ENCODE measurements at regions not wholly inside any gene's neighbourhood (a gene's known extent, or its start where the extent isn't known, plus 50 kb on each side); places are given as distances from the start of the nearest gene placed in this dataset.

DNA sequence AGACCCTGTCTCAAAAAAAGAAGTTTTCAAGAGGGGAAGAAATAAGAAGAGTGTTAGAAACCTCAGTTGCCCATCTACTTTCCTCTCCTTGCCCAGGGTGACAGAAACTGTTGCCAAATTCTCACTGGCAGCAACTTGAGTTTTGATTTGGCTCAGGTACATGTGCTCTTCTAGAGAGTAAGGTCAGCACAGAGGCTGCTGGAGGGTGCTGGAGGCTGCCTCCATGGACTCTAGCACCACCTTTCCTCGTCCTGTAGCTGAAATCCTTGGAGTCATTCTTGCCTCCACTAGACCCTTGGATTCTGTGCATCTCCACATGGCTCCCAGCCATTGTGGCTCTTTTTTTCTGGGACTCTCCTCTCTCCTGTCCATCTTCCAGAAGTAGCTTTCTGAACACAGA, 149.1 kb downstream of the TM9SF2 start:
- no peaks in the 10 kb centered on the region for H3K4me1 ChIP-seq (ENCODE audit: insufficient read depth)
- WGBS, result 95% methylated on average over 1 of the region's 1 CpG
- no peak for DNase-seq (ENCODE audit: extremely low spot score)
- H3K4me3 ChIP-seq (ENCODE audit: low read depth, low read length), result no peak overlapping the region
- H3K27ac ChIP-seq (ENCODE audit: low read depth), result no peak overlapping the region
- no peaks in the 10 kb centered on the region for H3K36me3 ChIP-seq (ENCODE audit: insufficient read depth)

DNA sequence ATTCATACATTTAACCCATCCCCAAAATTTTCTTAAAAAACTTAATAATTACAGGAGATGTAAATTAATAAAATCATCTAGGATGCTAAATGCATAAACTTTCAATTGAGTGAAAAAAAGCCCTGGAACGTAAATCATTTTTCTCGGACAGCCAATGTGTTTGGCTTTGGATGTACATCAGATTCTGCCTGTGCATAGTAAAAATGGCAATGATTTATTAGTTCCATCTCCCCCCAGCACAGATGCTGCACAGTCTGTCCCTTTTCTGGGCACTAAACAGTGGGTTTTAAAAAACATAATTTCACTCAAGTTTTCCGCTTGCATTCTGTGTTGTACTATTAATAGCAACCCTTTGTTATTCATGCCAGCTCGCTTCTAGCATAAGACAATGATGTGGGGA, 147.7 kb downstream of the TM9SF2 start:
- Histone ChIP-seq H3K4me3 (ENCODE audit: low read depth, low read length) (no peak overlapping the region), H3K27ac (ENCODE audit: low read depth) (no peak overlapping the region), H3K4me1 (ENCODE audit: insufficient read depth) (no peaks in the 10 kb centered on the region), H3K36me3 (ENCODE audit: insufficient read depth) (no peaks in the 10 kb centered on the region)
- DNase-seq (ENCODE audit: extremely low spot score), result no peak
- WGBS, result 75% methylated on average over 4 of the region's 4 CpGs

DNA sequence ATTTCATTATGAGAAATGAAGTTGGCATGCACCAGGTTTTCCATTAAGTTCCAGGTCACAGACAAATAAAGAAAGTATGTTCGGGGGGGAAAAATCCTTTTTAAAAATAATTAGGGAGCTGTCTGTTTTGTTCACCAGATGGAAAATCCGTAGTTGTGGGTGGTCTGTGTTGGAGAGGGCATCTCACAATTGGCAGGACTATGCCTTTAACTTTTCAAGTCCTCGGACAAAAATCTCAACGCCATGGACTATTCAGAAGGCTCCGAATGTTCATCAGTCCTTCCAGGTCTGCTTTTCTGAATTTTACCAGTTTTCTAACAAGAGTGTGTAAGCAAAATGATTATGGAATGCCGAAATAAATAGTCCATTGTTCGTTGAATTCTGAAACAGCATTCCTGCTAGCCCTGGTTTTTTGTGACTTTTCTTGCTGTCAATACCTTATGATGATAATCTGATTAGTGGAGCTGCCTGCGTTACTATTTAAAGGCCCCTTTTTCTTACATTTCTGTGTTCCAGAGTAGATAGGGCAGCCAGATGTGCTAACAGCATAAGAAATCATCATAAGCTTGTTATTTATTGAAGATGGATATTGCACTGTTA, 146.9 kb downstream of the TM9SF2 start:
- WGBS, result 76% methylated on average over 8 of the region's 8 CpGs
- Histone ChIP-seq H3K4me3 (ENCODE audit: low read depth, low read length) (no peak overlapping the region), H3K36me3 (ENCODE audit: insufficient read depth) (no peaks in the 10 kb centered on the region), H3K27ac (ENCODE audit: low read depth) (no peak overlapping the region), H3K4me1 (ENCODE audit: insufficient read depth) (no peaks in the 10 kb centered on the region)
- DNase-seq (ENCODE audit: extremely low spot score), result no peak

DNA sequence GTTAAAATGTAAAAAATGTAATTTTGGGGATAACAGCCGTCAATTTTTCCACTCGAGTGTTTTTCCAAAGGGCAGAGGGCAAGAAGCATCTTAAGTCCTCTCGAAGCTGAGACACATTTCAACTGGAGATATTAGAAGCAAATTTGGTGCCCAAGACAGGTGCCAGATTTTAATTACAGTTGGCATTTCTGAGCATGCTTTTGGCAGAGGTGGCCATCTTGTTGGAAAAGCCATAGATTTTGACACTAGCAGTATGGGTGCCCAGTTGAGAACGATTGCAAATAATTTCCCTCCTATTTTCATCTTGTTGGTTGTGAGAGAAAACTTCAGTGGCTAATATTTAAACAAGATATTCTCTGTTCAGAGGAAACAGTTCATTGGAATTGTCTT, 146.3 kb downstream of the TM9SF2 start:
- DNase-seq (ENCODE audit: extremely low spot score), result no peak
- WGBS, result 83% methylated on average over 4 of the region's 4 CpGs
- Histone ChIP-seq H3K4me3 (ENCODE audit: low read depth, low read length) (no peak overlapping the region), H3K36me3 (ENCODE audit: insufficient read depth) (no peaks in the 10 kb centered on the region), H3K27ac (ENCODE audit: low read depth) (no peak overlapping the region), H3K4me1 (ENCODE audit: insufficient read depth) (no peaks in the 10 kb centered on the region)

DNA sequence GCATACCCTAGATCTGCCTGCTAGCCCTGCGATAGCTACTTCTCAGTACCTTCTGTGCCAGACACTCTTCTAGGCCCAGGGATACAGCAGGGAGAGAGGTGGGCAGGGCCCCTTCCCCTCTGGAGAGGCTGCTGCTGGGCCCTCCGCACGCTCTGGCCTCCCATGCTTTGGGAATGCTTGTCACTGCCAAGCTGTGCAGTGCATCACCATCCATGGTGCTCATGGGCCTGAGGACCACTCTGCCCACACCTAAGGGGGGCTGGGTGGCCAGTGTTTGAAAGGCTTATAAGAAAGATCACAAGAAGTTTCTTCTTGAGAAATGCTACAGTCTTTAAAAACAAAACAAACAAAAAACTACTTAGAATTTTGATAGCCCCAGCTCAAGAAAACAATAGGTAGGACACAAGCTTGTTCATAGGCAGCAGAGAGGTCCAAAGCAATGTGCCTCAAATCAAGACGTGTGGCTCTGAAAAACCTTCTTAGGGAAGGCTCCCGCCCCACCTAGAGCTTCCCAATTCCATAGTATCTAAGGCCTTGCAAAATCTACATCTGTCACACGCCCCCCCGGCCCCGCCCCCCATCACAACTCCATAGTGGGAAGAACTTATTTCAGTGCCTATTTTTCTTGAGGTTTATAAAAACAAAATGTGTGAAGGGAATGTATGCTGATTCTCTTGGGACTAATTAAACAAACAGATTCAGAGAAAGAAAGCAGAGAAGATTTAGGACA, 145.8 kb downstream of the TM9SF2 start:
- Histone ChIP-seq H3K36me3 (ENCODE audit: insufficient read depth) (no peaks in the 10 kb centered on the region), H3K4me1 (ENCODE audit: insufficient read depth) (no peaks in the 10 kb centered on the region), H3K27ac (ENCODE audit: low read depth) (no peak overlapping the region), H3K4me3 (ENCODE audit: low read depth, low read length) (no peak overlapping the region)
- no peak for DNase-seq (ENCODE audit: extremely low spot score)
- WGBS, result 90% methylated on average over 8 of the region's 8 CpGs

DNA sequence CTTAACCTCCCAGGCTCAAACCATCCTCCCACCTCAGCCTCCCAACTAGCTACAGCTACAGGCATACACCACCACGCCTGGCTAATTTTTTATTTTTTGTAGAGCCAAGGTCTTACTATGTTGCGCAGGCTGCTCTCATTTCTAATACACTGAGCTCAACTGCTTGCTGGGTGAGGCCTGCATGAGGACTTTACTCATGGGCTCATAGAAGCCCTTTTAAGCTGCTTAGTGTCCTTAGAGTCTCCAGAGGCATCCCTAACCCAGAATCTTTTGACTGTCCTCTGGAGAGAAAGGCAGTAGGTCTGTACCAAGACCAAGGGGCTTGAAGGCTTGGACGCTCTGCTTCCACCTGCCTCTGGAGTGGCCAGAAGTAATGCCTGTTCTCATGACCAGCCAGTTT, 141.6 kb downstream of the TM9SF2 start:
- 98% methylated on average over 3 of the region's 3 CpGs for WGBS
- Histone ChIP-seq H3K4me1 (ENCODE audit: insufficient read depth) (no peaks in the 10 kb centered on the region), H3K36me3 (ENCODE audit: insufficient read depth) (no peaks in the 10 kb centered on the region), H3K4me3 (ENCODE audit: low read depth, low read length) (no peak overlapping the region), H3K27ac (ENCODE audit: low read depth) (no peak overlapping the region)
- no peak for DNase-seq (ENCODE audit: extremely low spot score)

DNA sequence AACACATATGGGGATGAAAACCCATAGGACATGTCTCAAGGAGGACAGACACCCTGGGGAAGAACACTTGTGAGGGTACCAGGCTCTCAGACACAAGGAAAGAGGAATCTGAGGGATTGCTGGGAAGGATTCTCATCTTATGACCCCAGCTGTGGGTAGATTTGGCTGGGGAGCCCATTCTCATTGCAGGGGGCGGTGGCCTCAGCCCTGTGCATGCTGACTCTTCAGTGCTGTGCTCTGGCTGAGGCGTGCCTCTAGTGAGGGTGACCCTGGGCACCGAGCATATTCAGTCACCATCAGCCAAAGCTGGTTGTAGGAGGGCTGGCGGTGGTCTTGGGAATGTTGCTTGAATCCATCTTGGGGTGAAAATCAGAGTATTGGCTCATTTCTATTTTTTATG, 140.7 kb downstream of the TM9SF2 start:
- H3K4me1 ChIP-seq (ENCODE audit: insufficient read depth), result no peaks in the 10 kb centered on the region
- no peak overlapping the region for H3K4me3 ChIP-seq (ENCODE audit: low read depth, low read length)
- DNase-seq (ENCODE audit: extremely low spot score), result no peak
- no peaks in the 10 kb centered on the region for H3K36me3 ChIP-seq (ENCODE audit: insufficient read depth)
- no peak overlapping the region for H3K27ac ChIP-seq (ENCODE audit: low read depth)
- WGBS, result 94% methylated on average over 4 of the region's 4 CpGs

DNA sequence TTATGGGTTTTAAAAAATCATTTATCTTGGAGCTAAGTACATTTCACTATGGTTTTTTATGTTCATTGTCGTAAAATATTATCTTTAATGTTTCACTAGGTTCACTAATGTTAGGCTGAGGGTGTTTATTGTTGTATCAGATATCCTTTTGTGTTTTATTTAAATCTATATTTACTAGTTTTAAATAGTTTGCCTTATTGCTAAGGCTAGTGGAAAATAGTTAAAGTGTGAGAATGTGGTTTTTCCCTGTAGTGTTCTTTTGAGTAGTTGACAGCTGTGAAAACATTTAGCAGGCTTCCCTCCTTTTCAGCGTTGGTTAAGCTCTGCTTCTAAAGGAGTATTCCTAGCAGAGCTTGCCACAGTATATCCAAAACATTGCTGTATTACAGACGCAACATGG, 139.0 kb downstream of the TM9SF2 start:
- Histone ChIP-seq H3K4me3 (ENCODE audit: low read depth, low read length) (no peak overlapping the region), H3K4me1 (ENCODE audit: insufficient read depth) (no peaks in the 10 kb centered on the region), H3K27ac (ENCODE audit: low read depth) (no peak overlapping the region), H3K36me3 (ENCODE audit: insufficient read depth) (no peaks in the 10 kb centered on the region)
- WGBS, result 68% methylated on average over 3 of the region's 3 CpGs
- no peak for DNase-seq (ENCODE audit: extremely low spot score)

DNA sequence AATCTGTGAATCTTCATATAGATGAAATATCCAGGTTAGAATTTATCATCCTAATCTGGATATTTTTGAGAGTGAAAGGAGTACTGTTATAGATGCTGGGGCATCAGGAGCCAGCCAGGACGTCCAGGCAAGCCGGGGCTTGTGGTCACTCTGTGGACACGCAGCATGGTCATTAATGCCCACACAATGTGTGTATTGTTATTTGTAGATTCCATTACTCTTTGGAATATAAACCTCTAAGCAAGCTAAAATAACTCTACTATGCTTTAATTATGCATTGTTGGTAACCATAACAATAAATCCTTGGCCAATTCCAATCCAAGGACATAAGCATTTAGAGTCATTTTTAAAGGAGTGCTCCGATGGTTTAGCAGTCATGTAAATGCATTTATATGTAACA, 137.9 kb downstream of the TM9SF2 start:
- Histone ChIP-seq H3K36me3 (ENCODE audit: insufficient read depth) (no peaks in the 10 kb centered on the region), H3K27ac (ENCODE audit: low read depth) (no peak overlapping the region), H3K4me1 (ENCODE audit: insufficient read depth) (no peaks in the 10 kb centered on the region), H3K4me3 (ENCODE audit: low read depth, low read length) (no peak overlapping the region)
- DNase-seq (ENCODE audit: extremely low spot score), result no peak
- WGBS, result 83% methylated on average over 4 of the region's 4 CpGs

DNA sequence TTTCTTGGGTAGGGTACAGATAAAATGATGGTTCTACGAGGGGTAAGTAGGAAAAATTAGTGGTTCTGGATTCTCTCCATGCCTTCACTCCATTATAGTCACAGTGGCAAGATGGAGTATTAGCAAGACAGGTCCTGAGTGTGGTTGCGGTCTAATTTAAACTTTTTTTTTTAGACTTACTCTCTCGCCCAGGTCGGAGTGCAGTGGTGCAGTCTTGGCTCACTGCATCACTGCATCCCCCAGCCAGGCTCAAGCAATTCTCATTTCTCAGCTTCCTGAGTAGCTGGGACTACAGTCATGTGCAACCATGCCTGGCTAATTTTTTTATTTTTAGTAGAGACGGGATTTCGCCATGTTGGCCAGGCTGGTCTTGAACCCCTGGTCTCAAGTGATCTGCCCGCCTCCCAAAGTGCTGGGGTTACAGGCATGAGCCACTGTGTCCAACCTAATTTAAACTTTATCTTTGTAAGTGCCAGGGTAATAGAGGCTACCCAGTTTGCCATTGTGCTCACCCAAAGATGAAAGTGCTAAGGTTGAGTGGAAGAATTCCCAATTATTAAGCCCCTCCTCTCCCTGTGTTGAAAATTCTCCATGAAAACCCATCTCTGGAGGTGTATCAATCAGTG, 135.6 kb downstream of the TM9SF2 start:
- H3K4me3 ChIP-seq (ENCODE audit: low read depth, low read length), result no peak overlapping the region
- H3K27ac ChIP-seq (ENCODE audit: low read depth), result no peak overlapping the region
- no peak for DNase-seq (ENCODE audit: extremely low spot score)
- H3K4me1 ChIP-seq (ENCODE audit: insufficient read depth), result no peaks in the 10 kb centered on the region
- 95% methylated on average over 7 of the region's 7 CpGs for WGBS
- no peaks in the 10 kb centered on the region for H3K36me3 ChIP-seq (ENCODE audit: insufficient read depth)

DNA sequence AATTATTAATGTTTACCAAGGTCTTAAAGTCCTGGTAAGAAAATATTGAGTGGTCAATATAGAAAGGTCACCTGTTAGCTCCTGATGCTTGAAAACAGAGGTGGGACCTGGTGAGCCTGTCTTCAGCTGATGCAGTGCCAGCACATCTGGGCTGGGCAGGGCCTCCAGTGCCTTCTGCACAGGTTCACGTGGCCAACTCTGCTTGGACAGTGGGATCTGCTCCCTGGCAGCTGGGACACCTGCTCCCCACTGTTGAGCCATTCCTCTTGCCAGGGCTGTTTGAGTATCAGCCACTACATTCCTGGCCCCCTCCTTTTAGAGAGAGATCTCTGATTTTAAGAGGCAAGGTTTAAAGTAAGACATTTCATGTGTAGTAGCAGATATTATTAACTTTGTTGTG, 135.0 kb downstream of the TM9SF2 start:
- Histone ChIP-seq H3K4me1 (ENCODE audit: insufficient read depth) (no peaks in the 10 kb centered on the region), H3K4me3 (ENCODE audit: low read depth, low read length) (no peak overlapping the region), H3K27ac (ENCODE audit: low read depth) (no peak overlapping the region), H3K36me3 (ENCODE audit: insufficient read depth) (no peaks in the 10 kb centered on the region)
- no peak for DNase-seq (ENCODE audit: extremely low spot score)
- WGBS, result 82% methylated on average over 1 of the region's 1 CpG

DNA sequence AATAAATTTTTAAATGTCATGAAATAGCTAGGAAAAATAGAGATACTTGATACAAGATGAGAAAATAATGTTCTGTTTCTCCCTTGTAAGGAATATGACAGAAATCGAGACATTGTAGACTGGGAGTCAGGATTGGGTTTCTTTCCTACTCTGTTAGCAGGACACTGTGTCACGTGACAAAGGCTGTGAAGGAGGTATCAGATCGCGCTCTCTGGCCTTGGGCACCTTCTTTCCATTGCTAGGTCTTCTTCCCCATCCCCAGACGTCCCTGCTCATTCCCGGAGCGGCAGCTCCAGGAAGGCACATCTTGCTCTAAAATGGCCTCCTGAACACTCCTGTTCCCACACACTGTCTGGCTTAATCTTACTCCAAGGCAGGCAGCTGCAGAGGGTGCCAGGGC, 133.4 kb downstream of the TM9SF2 start:
- H3K4me1 ChIP-seq (ENCODE audit: insufficient read depth), result no peaks in the 10 kb centered on the region
- H3K36me3 ChIP-seq (ENCODE audit: insufficient read depth), result no peaks in the 10 kb centered on the region
- H3K4me3 ChIP-seq (ENCODE audit: low read depth, low read length), result no peak overlapping the region
- no peak overlapping the region for H3K27ac ChIP-seq (ENCODE audit: low read depth)
- no peak for DNase-seq (ENCODE audit: extremely low spot score)
- WGBS, result 87% methylated on average over 7 of the region's 7 CpGs

DNA sequence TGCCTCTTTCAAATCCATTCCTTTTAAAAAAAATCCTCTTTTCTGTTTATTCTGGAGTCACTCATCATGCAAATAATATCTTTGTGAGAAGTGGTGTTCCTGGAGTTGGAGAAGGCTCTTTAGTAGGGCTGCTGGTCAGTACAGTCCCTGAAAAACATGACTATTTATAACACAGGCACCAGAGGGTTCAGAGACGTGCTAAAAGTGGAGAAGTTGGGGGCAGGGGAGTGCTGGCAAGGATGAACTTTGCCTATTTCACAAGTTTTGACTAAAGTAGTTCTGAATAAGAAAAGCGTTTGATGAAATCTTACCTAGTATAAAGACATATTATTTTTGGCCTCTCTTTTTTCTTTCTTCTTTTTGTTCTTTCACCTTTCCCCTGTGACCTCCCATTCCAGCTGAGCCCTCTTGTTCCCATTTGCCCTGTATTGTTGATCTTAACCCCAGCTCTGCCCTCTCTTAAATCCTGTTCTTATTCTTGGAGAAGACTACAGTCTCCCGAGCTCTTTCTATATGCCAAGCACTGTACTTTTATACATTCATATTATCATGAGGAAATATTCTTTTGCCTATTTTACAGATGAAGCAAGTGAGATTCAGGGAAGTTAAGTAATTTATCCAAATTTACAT, 129.1 kb downstream of the TM9SF2 start:
- 68% methylated on average over 3 of the region's 3 CpGs for WGBS
- DNase-seq (ENCODE audit: extremely low spot score), result no peak
- H3K27ac ChIP-seq (ENCODE audit: low read depth), result no peak overlapping the region
- H3K36me3 ChIP-seq (ENCODE audit: insufficient read depth), result no peaks in the 10 kb centered on the region
- no peaks in the 10 kb centered on the region for H3K4me1 ChIP-seq (ENCODE audit: insufficient read depth)
- no peak overlapping the region for H3K4me3 ChIP-seq (ENCODE audit: low read depth, low read length)

DNA sequence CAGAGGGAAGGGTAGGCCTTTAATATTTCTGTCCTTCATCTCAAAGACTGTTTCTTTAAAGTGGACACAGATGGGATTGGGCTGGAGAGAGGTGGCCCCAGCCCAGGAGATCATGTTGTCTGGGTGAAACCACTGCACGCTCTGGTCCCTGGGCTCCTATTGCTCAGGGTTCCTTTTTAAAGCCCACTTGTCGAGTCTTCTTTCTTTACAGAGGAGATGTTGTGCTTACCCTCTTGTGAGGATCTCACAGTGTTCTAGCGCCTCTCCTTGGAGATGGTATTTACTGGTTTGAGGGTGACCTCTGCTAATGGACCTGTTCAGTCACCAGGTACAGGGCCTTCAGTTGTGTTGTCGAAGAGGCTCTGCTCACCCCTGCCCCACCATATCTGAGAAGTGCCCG, 128.4 kb downstream of the TM9SF2 start:
- Histone ChIP-seq H3K4me3 (ENCODE audit: low read depth, low read length) (no peak overlapping the region), H3K4me1 (ENCODE audit: insufficient read depth) (no peaks in the 10 kb centered on the region), H3K27ac (ENCODE audit: low read depth) (no peak overlapping the region), H3K36me3 (ENCODE audit: insufficient read depth) (no peaks in the 10 kb centered on the region)
- 96% methylated on average over 5 of the region's 5 CpGs for WGBS
- no peak for DNase-seq (ENCODE audit: extremely low spot score)
